HEK293 (cell line): ENCODE measurements at regions not wholly inside any gene's neighbourhood (a gene's known extent, or its start where the extent isn't known, plus 50 kb on each side); places are given as distances from the start of the nearest gene placed in this dataset.

ENCODE experiments used
- CTCF ChIA-PET: fragments of 350-600 bp; formaldehyde crosslinking; extraction: SDS; loops from one replicate; lab custom pipeline; 2021; ENCODE audit warnings: antibody characterized with exemption; lab: Yijun Ruan, JAX
- POLR2A ChIA-PET: fragments of 300-600 bp; formaldehyde crosslinking; extraction: SDS; loops from one replicate; lab custom pipeline; 2020; ENCODE audit warnings: antibody characterized with exemption, inconsistent platforms; lab: Yijun Ruan, JAX
- H3K27ac ChIP-seq: fragments of 200-500 bp; sonication (Bioruptor generic); 2 replicates; pipeline ENCODE4 v1.5.1; 2014; ENCODE audit warnings: low read depth, low read length, control low read depth, inconsistent platforms; ENCODE audit errors: extremely low read depth
- H3K36me3 ChIP-seq, 2 experiments: fragments of 200-500 bp in 1 of 2; sonication (Bioruptor generic) in 1 of 2; 1 replicate in 1 of 2; 2 replicates in 1 of 2; pipeline ENCODE4 v1.5.1; 2014 to 2017; ENCODE audit warnings: inconsistent platforms in 2 of 2, low read length in 2 of 2; ENCODE audit not compliant: control insufficient read depth in 2 of 2, insufficient read depth in 1 of 2
- H3K4me1 ChIP-seq: fragments of 200-500 bp; sonication (Bioruptor generic); 2 replicates; pipeline ENCODE4 v1.5.1; 2014; ENCODE audit warnings: mild to moderate bottlenecking, low read length, inconsistent platforms; ENCODE audit not compliant: control insufficient read depth, insufficient read depth
- H3K4me3 ChIP-seq: 2 replicates; pipeline ENCODE4 v1.5.1; 2011; ENCODE audit warnings: low read depth, mild to moderate bottlenecking, control low read depth, low read length, moderate library complexity
- H3K9me3 ChIP-seq: fragments of 200-500 bp; sonication (Bioruptor generic); 2 replicates; pipeline ENCODE4 v1.5.1; 2014; ENCODE audit warnings: low read depth, low read length, inconsistent platforms; ENCODE audit not compliant: control insufficient read depth, insufficient read depth
- GLI2 ChIP-seq: fragments of 450-650 bp; formaldehyde crosslinking; IDR thresholded peaks from 2 replicates; pipeline ENCODE4; 2017; ENCODE audit warnings: missing biosample characterization, missing genetic modification characterization, low read depth, borderline replicate concordance
- KLF10 ChIP-seq: fragments of 450-650 bp; IDR thresholded peaks from 2 replicates; pipeline ENCODE4 v1.5.1; 2018; ENCODE audit warnings: missing biosample characterization, mild to moderate bottlenecking, missing genetic modification characterization
- MEIS1 ChIP-seq: sonication (generic); formaldehyde crosslinking; IDR thresholded peaks from 2 replicates; pipeline ENCODE4 v1.8.1; 2022; ENCODE audit warnings: missing genetic modification reagents, mild to moderate bottlenecking, borderline replicate concordance
- SCRT2 ChIP-seq: fragments of 450-650 bp; formaldehyde crosslinking; IDR thresholded peaks from 2 replicates; pipeline ENCODE4 v1.5.1; 2016; ENCODE audit warnings: missing biosample characterization, missing genetic modification characterization
- SP7 ChIP-seq: fragments of 450-650 bp; formaldehyde crosslinking; IDR thresholded peaks from 2 replicates; pipeline ENCODE4 v1.5.1; 2016; ENCODE audit warnings: missing biosample characterization, missing genetic modification characterization
- YY2 ChIP-seq: fragments of 450-650 bp; formaldehyde crosslinking; IDR thresholded peaks from 2 replicates; pipeline ENCODE4 v1.5.1; 2016; ENCODE audit warnings: missing biosample characterization, missing genetic modification characterization
- ZNF155 ChIP-seq: fragments of 450-650 bp; formaldehyde crosslinking; IDR thresholded peaks from 2 replicates; pipeline ENCODE4 v1.5.1; 2016; ENCODE audit warnings: missing biosample characterization, missing genetic modification characterization
- ZNF175 ChIP-seq: fragments of 450-650 bp; formaldehyde crosslinking; IDR thresholded peaks from 2 replicates; pipeline ENCODE4 v1.5.1; 2016; ENCODE audit warnings: missing biosample characterization, missing genetic modification characterization
- ZNF19 ChIP-seq: fragments of 450-650 bp; formaldehyde crosslinking; IDR thresholded peaks from 2 replicates; pipeline ENCODE4; 2016; ENCODE audit warnings: missing biosample characterization, missing genetic modification characterization, low read depth
- ZNF214 ChIP-seq: fragments of 450-650 bp; formaldehyde crosslinking; IDR thresholded peaks from 2 replicates; pipeline ENCODE4 v1.5.1; 2017; ENCODE audit warnings: missing biosample characterization, mild to moderate bottlenecking, missing genetic modification characterization, borderline replicate concordance
- ZNF274 ChIP-seq, 2 experiments: fragments of 200-500 bp in 1 of 2; fragments of 450-650 bp in 1 of 2; sonication (Bioruptor generic) in 1 of 2; formaldehyde crosslinking in 1 of 2; IDR thresholded peaks; 2 replicates each; pipeline versions ENCODE4 v1.5.1 to v1.6.1; 2014 to 2016; ENCODE audit warnings: borderline replicate concordance in 1 of 2, inconsistent platforms in 1 of 2, low read length in 1 of 2, missing biosample characterization in 1 of 2, missing genetic modification characterization in 1 of 2
- ZNF350 ChIP-seq: fragments of 450-650 bp; formaldehyde crosslinking; IDR thresholded peaks from 2 replicates; pipeline ENCODE4 v1.5.0; 2017; ENCODE audit warnings: missing biosample characterization, mild to moderate bottlenecking, missing genetic modification characterization
- ZNF398 ChIP-seq: fragments of 450-650 bp; formaldehyde crosslinking; IDR thresholded peaks from 2 replicates; pipeline ENCODE4 v1.5.1; 2017; ENCODE audit warnings: missing biosample characterization, missing genetic modification characterization
- ZNF433 ChIP-seq: fragments of 450-650 bp; formaldehyde crosslinking; IDR thresholded peaks from 2 replicates; pipeline ENCODE4 v1.5.1; 2016; ENCODE audit warnings: missing biosample characterization, missing genetic modification characterization, low read depth
- ZNF48 ChIP-seq: fragments of 450-650 bp; formaldehyde crosslinking; IDR thresholded peaks from 2 replicates; pipeline ENCODE4 v1.5.1; 2016; ENCODE audit warnings: missing biosample characterization, missing genetic modification characterization
- ZNF510 ChIP-seq: fragments of 450-650 bp; formaldehyde crosslinking; IDR thresholded peaks from 2 replicates; pipeline ENCODE4 v1.5.1; 2018; ENCODE audit warnings: mild to moderate bottlenecking, missing genetic modification characterization, missing biosample characterization; ENCODE audit not compliant: insufficient replicate concordance
- ZNF514 ChIP-seq: fragments of 450-650 bp; formaldehyde crosslinking; IDR thresholded peaks from 2 replicates; pipeline ENCODE4 v1.5.1; 2016; ENCODE audit warnings: missing biosample characterization, missing genetic modification characterization
- ZNF518A ChIP-seq: fragments of 450-650 bp; formaldehyde crosslinking; conservative IDR thresholded peaks from 2 replicates; pipeline ENCODE4 v1.5.1; 2016; ENCODE audit warnings: low read depth, missing biosample characterization, missing genetic modification characterization
- ZNF558 ChIP-seq: fragments of 450-650 bp; formaldehyde crosslinking; IDR thresholded peaks from 2 replicates; pipeline ENCODE4 v1.5.1; 2016; ENCODE audit warnings: missing biosample characterization, missing genetic modification characterization
- ZNF560 ChIP-seq: fragments of 450-650 bp; formaldehyde crosslinking; IDR thresholded peaks from 2 replicates; pipeline ENCODE4 v1.5.1; 2017; ENCODE audit warnings: missing biosample characterization, missing genetic modification characterization, borderline replicate concordance
- ZNF645 ChIP-seq: fragments of 450-650 bp; formaldehyde crosslinking; IDR thresholded peaks from 2 replicates; pipeline ENCODE4; 2016; ENCODE audit warnings: missing biosample characterization, missing genetic modification characterization
- ZNF660 ChIP-seq: fragments of 450-650 bp; IDR thresholded peaks from 2 replicates; pipeline ENCODE4 v1.5.1; 2018; ENCODE audit warnings: missing biosample characterization, mild to moderate bottlenecking, missing genetic modification characterization
- ZNF747 ChIP-seq: fragments of 450-650 bp; formaldehyde crosslinking; IDR thresholded peaks from 2 replicates; pipeline ENCODE4 v1.5.1; 2016; ENCODE audit warnings: missing biosample characterization, missing genetic modification characterization
- ZNF76 ChIP-seq: fragments of 450-650 bp; formaldehyde crosslinking; IDR thresholded peaks from 2 replicates; pipeline ENCODE4; 2016; ENCODE audit warnings: low read depth, missing biosample characterization, missing genetic modification characterization, borderline replicate concordance
- ZNF777 ChIP-seq: fragments of 450-650 bp; formaldehyde crosslinking; IDR thresholded peaks from 2 replicates; pipeline ENCODE4 v1.5.1; 2017; ENCODE audit warnings: missing biosample characterization, missing genetic modification characterization, borderline replicate concordance
- ZNF785 ChIP-seq: fragments of 450-650 bp; formaldehyde crosslinking; IDR thresholded peaks from 2 replicates; pipeline ENCODE4 v1.5.1; 2016; ENCODE audit warnings: missing biosample characterization, missing genetic modification characterization
- ZNF791 ChIP-seq: fragments of 450-650 bp; formaldehyde crosslinking; IDR thresholded peaks from 2 replicates; pipeline ENCODE4 v1.5.1; 2016; ENCODE audit warnings: missing biosample characterization, missing genetic modification characterization
- ZNF837 ChIP-seq: fragments of 450-650 bp; formaldehyde crosslinking; IDR thresholded peaks from 2 replicates; pipeline ENCODE4 v1.5.1; 2016; ENCODE audit warnings: missing biosample characterization, missing genetic modification characterization
- ZSCAN23 ChIP-seq: fragments of 450-650 bp; formaldehyde crosslinking; IDR thresholded peaks from 2 replicates; pipeline ENCODE4 v1.5.1; 2016; ENCODE audit warnings: missing biosample characterization, missing genetic modification characterization
- ZSCAN5A ChIP-seq: fragments of 450-650 bp; formaldehyde crosslinking; IDR thresholded peaks from 2 replicates; pipeline ENCODE4 v1.5.1; 2016; ENCODE audit warnings: missing biosample characterization, missing genetic modification characterization

GRCh38 chr2:123737371-123737770 is 287.7 kb upstream of the CNTNAP5 start:
- no peaks in the 10 kb centered on the region for H3K9me3 ChIP-seq

GRCh38 chr2:123738643-123739042 is 286.4 kb upstream of the CNTNAP5 start:
- no peak overlapping the region for H3K27ac ChIP-seq
- ChIA-PET POLR2A (interaction anchor here (0.5 kb wide), 1 partner anchor 658 kb away, joined by 3 read pairs; no protein-coding TSS in a partner anchor), CTCF (no interaction called here)
- no peak for TF ChIP-seq SP7 (tag by site-specific recombination)
- no peak for TF ChIP-seq ZNF19 (tag by site-specific recombination)
- TF ChIP-seq ZNF76 (tag by site-specific recombination): no peak
- TF ChIP-seq MEIS1 (CRISPR knock-in tag): no peak
- no peak for TF ChIP-seq ZNF175 (tag by site-specific recombination)
- TF ChIP-seq ZNF514 (tag by site-specific recombination): no peak
- TF ChIP-seq ZNF645: no peak
- no peak for TF ChIP-seq GLI2
- TF ChIP-seq ZNF747: no peak
- TF ChIP-seq ZNF777 (tag by site-specific recombination): no peak
- no peak for TF ChIP-seq ZNF398 (tag by site-specific recombination)
- no peak for TF ChIP-seq ZNF518A
- no peak for TF ChIP-seq ZNF791 (tag by site-specific recombination)
- no peak for TF ChIP-seq SCRT2 (tag by site-specific recombination)
- H3K9me3 ChIP-seq: no peaks in the 10 kb centered on the region
- H3K4me3 ChIP-seq: no peak overlapping the region
- no peaks in the 10 kb centered on the region for H3K4me1 ChIP-seq
- H3K36me3 ChIP-seq: no peaks in the 10 kb centered on the region

More at GRCh38 chr2:123737371-123737770, 287.7 kb upstream of the CNTNAP5 start:
- H3K27ac ChIP-seq: no peak overlapping the region
- TF ChIP-seq ZNF510: no peak
- TF ChIP-seq ZNF560: no peak
- no peak for TF ChIP-seq KLF10 (tag by site-specific recombination)
- TF ChIP-seq ZNF558 (tag by site-specific recombination): no peak
- TF ChIP-seq ZSCAN23 (tag by site-specific recombination): no peak
- no peak for TF ChIP-seq ZNF837 (tag by site-specific recombination)
- TF ChIP-seq ZNF155: no peak
- no peak for TF ChIP-seq MEIS1 (CRISPR knock-in tag)
- TF ChIP-seq ZSCAN5A (tag by site-specific recombination): no peak
- no peak for TF ChIP-seq ZNF214 (tag by site-specific recombination)
- no peak for TF ChIP-seq ZNF48 (tag by site-specific recombination)
- no peak for TF ChIP-seq ZNF785 (tag by site-specific recombination)
- TF ChIP-seq YY2: no peak
- TF ChIP-seq ZNF274 (IDR thresholded peaks at IDR 0.05; ENCODE audit: low read length): no peak
- no peak for TF ChIP-seq ZNF274 (tag by site-specific recombination; IDR thresholded peaks at IDR 0.05; ENCODE audit: borderline replicate concordance)
- TF ChIP-seq ZNF660 (tag by site-specific recombination): no peak
- no peak for TF ChIP-seq ZNF433
- no peak for TF ChIP-seq ZNF350 (tag by site-specific recombination)
- H3K4me3 ChIP-seq: no peak overlapping the region
- ChIA-PET CTCF (no interaction called here), POLR2A (no interaction called here)
- no peaks in the 10 kb centered on the region for H3K36me3 ChIP-seq
- no peaks in the 10 kb centered on the region for H3K4me1 ChIP-seq
